Testis (tissue), 2 donors: ENCODE measurements at regions not wholly inside any gene's neighbourhood (a gene's known extent, or its start where the extent isn't known, plus 50 kb on each side); places are given as distances from the start of the nearest gene placed in this dataset.

Source experiments
- DNase-seq: peaks from one replicate; pipeline ENCODE4 v3.0.0-alpha.2; 2019
- H3K27ac ChIP-seq, 2 donors: fragments of 200-600 bp; sonication (generic); one replicate each; pipeline ENCODE4 v1.5.1; 2019
- H3K27me3 ChIP-seq: fragments of 200-600 bp; sonication (generic); one replicate; pipeline ENCODE4 v1.5.1; 2019
- H3K36me3 ChIP-seq: fragments of 200-600 bp; sonication (generic); one replicate; pipeline ENCODE4 v1.5.1; 2017; ENCODE audit warnings: low read depth; ENCODE audit errors: missing control alignments
- H3K4me1 ChIP-seq: fragments of 200-600 bp; sonication (generic); one replicate; pipeline ENCODE4 v1.5.1; 2019
- H3K4me3 ChIP-seq, 2 donors: fragments of 200-600 bp; sonication (generic); one replicate each; pipeline ENCODE4 v1.5.1; 2017 to 2019
- H3K9me3 ChIP-seq: fragments of 200-600 bp; sonication (generic); one replicate; pipeline ENCODE4 v1.5.1; 2017
- CTCF ChIP-seq, 3 experiments: fragments of 450-650 bp in 2 of 3; fragments of 200-600 bp in 1 of 3; sonication (generic) in 1 of 3; IDR thresholded peaks; one replicate each; pipeline ENCODE4 v1.5.1; 2016 to 2019; ENCODE audit warnings: antibody characterized with exemption in 3 of 3, mild to moderate bottlenecking in 2 of 3, moderate library complexity in 1 of 3
- POLR2A ChIP-seq: fragments of 450-650 bp; IDR thresholded peaks from one replicate; pipeline ENCODE4 v1.6.1; 2017; ENCODE audit warnings: antibody characterized with exemption, mild to moderate bottlenecking, moderate library complexity
- WGBS, 2 donors: methylation state at CpG; one replicate each; pipeline ENCODE4 v1.1.5; 2018; 5-methylcytosine and 5-hydroxymethylcytosine counted together
- intact Hi-C: fragments of 100-400 bp; cut with DNase I; formaldehyde crosslinking; loops from one replicate; pipeline ENCODE4 v1.15.1; 2023; ENCODE audit warnings: low total_unique reads

GRCh38 chr12:91901381-91902074, 244.1 kb downstream of the BTG1 start:
- no peak for DNase-seq
- H3K9me3 ChIP-seq, result no peaks in the 10 kb centered on the region
- no peak overlapping the region for H3K27ac ChIP-seq
- H3K4me3 ChIP-seq, result no peak overlapping the region
- H3K4me1 ChIP-seq, result no peaks in the 10 kb centered on the region
- H3K27me3 ChIP-seq, result no peaks in the 10 kb centered on the region
- intact Hi-C loops, result no loop called here
- WGBS, 2 donors, result 83 to 93% methylated on average over 3 of the region's 3 CpGs
- H3K36me3 ChIP-seq, result no peaks in the 10 kb centered on the region
- TF ChIP-seq CTCF (IDR thresholded peaks at IDR 0.05) (no peak), POLR2A (no peak)

GRCh38 chr12:91900971-91901370, 244.7 kb downstream of the BTG1 start:
- H3K36me3 ChIP-seq, result no peaks in the 10 kb centered on the region
- no peaks in the 10 kb centered on the region for H3K9me3 ChIP-seq
- TF ChIP-seq CTCF (IDR thresholded peaks at IDR 0.05) (no peak), POLR2A (no peak)
- intact Hi-C loops, result no loop called here
- no peaks in the 10 kb centered on the region for H3K27me3 ChIP-seq
- H3K4me1 ChIP-seq, result no peaks in the 10 kb centered on the region
- H3K4me3 ChIP-seq, result no peak overlapping the region
- H3K27ac ChIP-seq, result no peak overlapping the region
- DNase-seq, result no peak

GRCh38 chr12:91899056-91899455, 246.6 kb downstream of the BTG1 start:
- 48 to 56% methylated on average over 1 of the region's 1 CpG for WGBS, 2 donors
- H3K27ac ChIP-seq, result no peak overlapping the region
- H3K4me3 ChIP-seq, result no peak overlapping the region
- H3K27me3 ChIP-seq, result no peaks in the 10 kb centered on the region
- TF ChIP-seq CTCF (IDR thresholded peaks at IDR 0.05) (no peak), POLR2A (no peak)
- no peaks in the 10 kb centered on the region for H3K36me3 ChIP-seq
- no peak for DNase-seq
- H3K4me1 ChIP-seq, result no peaks in the 10 kb centered on the region
- intact Hi-C loops, result no loop called here
- no peaks in the 10 kb centered on the region for H3K9me3 ChIP-seq

GRCh38 chr12:91897025-91897515, 248.6 kb downstream of the BTG1 start:
- Histone ChIP-seq H3K36me3 (no peaks in the 10 kb centered on the region), H3K27ac (no peak overlapping the region), H3K4me3 (no peak overlapping the region), H3K27me3 (no peaks in the 10 kb centered on the region), H3K9me3 (no peaks in the 10 kb centered on the region), H3K4me1 (no peaks in the 10 kb centered on the region)
- TF ChIP-seq POLR2A, result no peak
- TF ChIP-seq CTCF (IDR thresholded peaks at IDR 0.05), result no peak
- DNase-seq, result no peak
- WGBS, 2 donors, result 90 to 96% methylated on average over 5 of the region's 5 CpGs
- intact Hi-C loops, result no loop called here
